ENCODE measurements at regions not wholly inside any gene's neighbourhood (a gene's known extent, or its start where the extent isn't known, plus 50 kb on each side); places are given as distances from the start of the nearest gene placed in this dataset.
A peak's percentile ranks its signal among the peaks of the same experiment; 100 is the strongest.

GRCh38 chr5:96331210-96331609 is 101.8 kb downstream of the PCSK1 start:
- Histone ChIP-seq H3K27ac (no peak overlapping the region), H3K4me3 (no peak overlapping the region), H3K36me3 (no peaks in the 10 kb centered on the region), H3K27me3 (no peaks in the 10 kb centered on the region), H3K4me1 (peaks cover 3 to 15% (median 11%) of the 10 kb centered on the region in 4 donors), H3K9me3 (no peaks in the 10 kb centered on the region)
- ATAC-seq (ENCODE audit: low FRiP score in 2 of 2), result peak in 1 of 2 donors; percentile 66
- TF ChIP-seq POLR2A (IDR thresholded peaks at IDR 0.05), result no peak
- no peak for TF ChIP-seq POLR2AphosphoS5 (IDR thresholded peaks at IDR 0.05)
- TF ChIP-seq EP300 (IDR thresholded peaks at IDR 0.05), result no peak
- no peak for TF ChIP-seq CTCF (IDR thresholded peaks at IDR 0.05)
- DNase-seq, result peak in 1 of 2 donors; percentile 30
- WGBS, 2 donors, result 32 to 47% methylated on average over 3 of the region's 3 CpGs

- no peak for DNase-seq
- Histone ChIP-seq H3K27ac (no peak overlapping the region), H3K27me3 (no peaks in the 10 kb centered on the region), H3K4me1 (peaks cover 0 to 10% (median 7%) of the 10 kb centered on the region in 4 donors), H3K9me3 (no peaks in the 10 kb centered on the region), H3K4me3 (no peak overlapping the region), H3K36me3 (no peaks in the 10 kb centered on the region)
- TF ChIP-seq POLR2AphosphoS5 (IDR thresholded peaks at IDR 0.05), result no peak
- no peak for TF ChIP-seq CTCF (IDR thresholded peaks at IDR 0.05)
- no peak for TF ChIP-seq POLR2A (IDR thresholded peaks at IDR 0.05)
- TF ChIP-seq EP300 (IDR thresholded peaks at IDR 0.05), result no peak
- 93 to 95% methylated on average over 4 of the region's 4 CpGs for WGBS, 2 donors
- no peak for ATAC-seq (ENCODE audit: low FRiP score in 2 of 2)
Observed at GRCh38 chr5:96330530-96331140, 102.4 kb downstream of the PCSK1 start.

GRCh38 chr5:96329886-96330529 is 103.0 kb downstream of the PCSK1 start:
- no peaks in the 10 kb centered on the region for H3K27me3 ChIP-seq
- ATAC-seq (ENCODE audit: low FRiP score in 2 of 2) (no peak), DNase-seq (no peak)
- peaks cover 0 to 10% (median 6%) of the 10 kb centered on the region in 4 donors for H3K4me1 ChIP-seq
- H3K36me3 ChIP-seq, result no peaks in the 10 kb centered on the region
- H3K27ac ChIP-seq, result no peak overlapping the region
- H3K4me3 ChIP-seq, result no peak overlapping the region
- TF ChIP-seq EP300 (IDR thresholded peaks at IDR 0.05), result no peak
- no peak for TF ChIP-seq CTCF (IDR thresholded peaks at IDR 0.05)
- no peak for TF ChIP-seq POLR2A (IDR thresholded peaks at IDR 0.05)
- TF ChIP-seq POLR2AphosphoS5 (IDR thresholded peaks at IDR 0.05), result no peak
- H3K9me3 ChIP-seq, result no peaks in the 10 kb centered on the region
- 94 to 95% methylated on average over 2 of the region's 2 CpGs for WGBS, 2 donors

GRCh38 chr5:96329289-96329688 is 103.8 kb downstream of the PCSK1 start:
- Histone ChIP-seq H3K27me3 (no peaks in the 10 kb centered on the region), H3K36me3 (no peaks in the 10 kb centered on the region), H3K4me3 (no peak overlapping the region), H3K9me3 (no peaks in the 10 kb centered on the region), H3K27ac (no peak overlapping the region), H3K4me1 (peaks cover 0 to 10% (median 6%) of the 10 kb centered on the region in 4 donors)
- WGBS, 2 donors, result 80 to 100% methylated on average over 1 of the region's 1 CpG
- DNase-seq (no peak), ATAC-seq (ENCODE audit: low FRiP score in 2 of 2) (no peak)
- TF ChIP-seq CTCF (IDR thresholded peaks at IDR 0.05), result no peak
- TF ChIP-seq EP300 (IDR thresholded peaks at IDR 0.05), result no peak
- TF ChIP-seq POLR2AphosphoS5 (IDR thresholded peaks at IDR 0.05), result no peak
- TF ChIP-seq POLR2A (IDR thresholded peaks at IDR 0.05), result no peak

- H3K27me3 ChIP-seq, result no peaks in the 10 kb centered on the region
- no peaks in the 10 kb centered on the region for H3K36me3 ChIP-seq
- H3K4me1 ChIP-seq, result peaks cover 0 to 10% (median 6%) of the 10 kb centered on the region in 4 donors
- H3K4me3 ChIP-seq, result no peak overlapping the region
- TF ChIP-seq POLR2A (IDR thresholded peaks at IDR 0.05) (no peak), POLR2AphosphoS5 (IDR thresholded peaks at IDR 0.05) (no peak), EP300 (IDR thresholded peaks at IDR 0.05) (no peak), CTCF (IDR thresholded peaks at IDR 0.05) (no peak)
- H3K9me3 ChIP-seq, result no peaks in the 10 kb centered on the region
- 94 to 96% methylated on average over 2 of the region's 2 CpGs for WGBS, 2 donors
- DNase-seq (no peak), ATAC-seq (ENCODE audit: low FRiP score in 2 of 2) (no peak)
- H3K27ac ChIP-seq, result no peak overlapping the region
Observed at GRCh38 chr5:96327722-96328121, 105.3 kb downstream of the PCSK1 start.
